Epidermal melanocyte (primary cell): ENCODE measurements at regions not wholly inside any gene's neighbourhood (a gene's known extent, or its start where the extent isn't known, plus 50 kb on each side); places are given as distances from the start of the nearest gene placed in this dataset.
A peak's percentile ranks its signal among the peaks of the same experiment; 100 is the strongest.
"Not testable (repeated sequence)": the region's sequence is repeated elsewhere in the genome, so short reads cannot be mapped to it uniquely, and the experiment has no call there.

Experiments used
- DNase-seq: peaks from one replicate; pipeline ENCODE4 v3.0.0; 2011; ENCODE audit warnings: low spot score; ENCODE audit not compliant: insufficient read length

GRCh38 chr1:197985351-197985750 lies 68.2 kb downstream of the LHX9 start:
- DNase-seq: no peak

- no peak for DNase-seq
Observed at GRCh38 chr1:197986817-197987216, 69.6 kb downstream of the LHX9 start.

- no peak for DNase-seq
Observed at GRCh38 chr1:197987294-197987693, 70.1 kb downstream of the LHX9 start.

GRCh38 chr1:197988581-197988980 lies 71.4 kb downstream of the LHX9 start:
- not testable (repeated sequence) for DNase-seq

- DNase-seq: no peak
Observed at GRCh38 chr1:197989058-197989457, 71.9 kb downstream of the LHX9 start.

GRCh38 chr1:197991594-197991993 lies 74.4 kb downstream of the LHX9 start:
- no peak for DNase-seq

- no peak for DNase-seq
Observed at GRCh38 chr1:197994907-197995407, 77.8 kb downstream of the LHX9 start.

- no peak for DNase-seq
Observed at GRCh38 chr1:197995408-197996258, 78.5 kb downstream of the LHX9 start.

- not testable (repeated sequence) for DNase-seq
Observed at GRCh38 chr1:197996259-197996512, 79.0 kb downstream of the LHX9 start.

- no peak for DNase-seq
Observed at GRCh38 chr1:197998110-197998509, 80.9 kb downstream of the LHX9 start.

- no peak for DNase-seq
Observed at GRCh38 chr1:198001776-198002408, 84.7 kb downstream of the LHX9 start.

- DNase-seq: no peak
Observed at GRCh38 chr1:198003468-198003867, 86.3 kb downstream of the LHX9 start.

- no peak for DNase-seq
Observed at GRCh38 chr1:198007011-198007410, 89.8 kb downstream of the LHX9 start.

- DNase-seq: no peak
Observed at GRCh38 chr1:198007687-198008607, 90.8 kb downstream of the LHX9 start.

GRCh38 chr1:198014355-198014754 lies 97.2 kb downstream of the LHX9 start:
- DNase-seq: no peak

- no peak for DNase-seq
Observed at GRCh38 chr1:198015309-198015708, 98.1 kb downstream of the LHX9 start.

- DNase-seq: peak; percentile 20
Observed at GRCh38 chr1:198018529-198018928, 101.4 kb downstream of the LHX9 start.

- DNase-seq: no peak
Observed at GRCh38 chr1:198019126-198019525, 102.0 kb downstream of the LHX9 start.

- no peak for DNase-seq
Observed at GRCh38 chr1:198024336-198024735, 107.2 kb downstream of the LHX9 start.

- DNase-seq: no peak
Observed at GRCh38 chr1:198024782-198025181, 107.6 kb downstream of the LHX9 start.

GRCh38 chr1:198030682-198031081 lies 113.5 kb downstream of the LHX9 start:
- DNase-seq: no peak

- DNase-seq: no peak
Observed at GRCh38 chr1:198031086-198031485, 113.9 kb downstream of the LHX9 start.
